GM23338 (cell line): ENCODE measurements at regions not wholly inside any gene's neighbourhood (a gene's known extent, or its start where the extent isn't known, plus 50 kb on each side); places are given as distances from the start of the nearest gene placed in this dataset.

Experiments
- ATAC-seq: fragments of 200-7000 bp; cut with Tn5 transposase; 3 replicates; pipeline ENCODE4 v1.9.1; 2020
- DNase-seq: peaks from one replicate; pipeline ENCODE4 v3.0.0-alpha.2; 2015; ENCODE audit warnings: low spot score
- H2AFZ ChIP-seq: fragments of 200-600 bp; sonication (generic); 2 replicates; pipeline ENCODE4 v1.8.0; 2016; ENCODE audit warnings: antibody characterized with exemption, mild to moderate bottlenecking, moderate library complexity
- H3F3A ChIP-seq: fragments of 200-600 bp; sonication (generic); replicated peaks from 2 replicates; pipeline ENCODE4 v1.8.0; 2017; ENCODE audit warnings: antibody characterized with exemption, mixed run types, low read depth
- H3K27ac ChIP-seq: fragments of 200-600 bp; sonication (generic); 2 replicates; pipeline ENCODE4 v1.6.1; 2016; ENCODE audit warnings: low read depth
- H3K27me3 ChIP-seq: fragments of 200-600 bp; sonication (generic); 2 replicates; pipeline ENCODE4 v1.8.0; 2016; ENCODE audit warnings: mild to moderate bottlenecking, mixed run types, moderate library complexity; ENCODE audit not compliant: insufficient read depth
- H3K36me3 ChIP-seq: fragments of 200-600 bp; sonication (generic); 2 replicates; pipeline ENCODE4 v1.8.0; 2016; ENCODE audit warnings: mild to moderate bottlenecking; ENCODE audit not compliant: insufficient read depth
- H3K4me1 ChIP-seq: fragments of 200-600 bp; sonication (generic); 2 replicates; pipeline ENCODE4 v1.8.0; 2016; ENCODE audit warnings: mild to moderate bottlenecking, moderate library complexity; ENCODE audit not compliant: insufficient read depth
- H3K4me2 ChIP-seq: fragments of 200-600 bp; sonication (generic); 2 replicates; pipeline ENCODE4 v1.7.1; 2017; ENCODE audit warnings: mixed run types
- H3K4me3 ChIP-seq: fragments of 200-600 bp; sonication (generic); 2 replicates; pipeline ENCODE4 v1.6.1; 2016; ENCODE audit warnings: mixed run types
- H3K79me2 ChIP-seq: fragments of 200-600 bp; sonication (generic); replicated peaks from 2 replicates; pipeline ENCODE4 v1.8.0; 2017; ENCODE audit warnings: mild to moderate bottlenecking; ENCODE audit not compliant: insufficient read depth
- H3K9me2 ChIP-seq: fragments of 200-600 bp; sonication (generic); 2 replicates; pipeline ENCODE4 v1.8.0; 2017; ENCODE audit not compliant: insufficient read depth
- H4K20me1 ChIP-seq: fragments of 200-600 bp; sonication (generic); replicated peaks from 2 replicates; pipeline ENCODE4 v1.8.0; 2017; ENCODE audit warnings: mild to moderate bottlenecking; ENCODE audit not compliant: insufficient read depth
- H3K27ac Mint-ChIP-seq: 2 replicates; pipeline ENCODE4 v1.8.0; 2020; ENCODE audit warnings: inconsistent platforms, mild to moderate bottlenecking, moderate library complexity, mixed read lengths
- H3K27me3 Mint-ChIP-seq: 3 replicates; pipeline ENCODE4 v1.8.0; 2022; ENCODE audit warnings: low read depth, mild to moderate bottlenecking, moderate library complexity, mixed read lengths, inconsistent platforms; ENCODE audit not compliant: insufficient read depth, poor library complexity
- H3K36me3 Mint-ChIP-seq: 3 replicates; pipeline ENCODE4 v1.8.0; 2021; ENCODE audit warnings: low read depth, mild to moderate bottlenecking, inconsistent platforms, moderate library complexity, mixed read lengths
- H3K4me1 Mint-ChIP-seq: 3 replicates; pipeline ENCODE4 v1.8.0; 2020; ENCODE audit warnings: mild to moderate bottlenecking, inconsistent platforms, mixed read lengths
- H3K4me3 Mint-ChIP-seq: 3 replicates; pipeline ENCODE4 v1.8.0; 2021; ENCODE audit warnings: moderate library complexity, mild to moderate bottlenecking, inconsistent platforms, mixed read lengths
- H3K9me3 Mint-ChIP-seq: 3 replicates; pipeline ENCODE4 v1.8.0; 2020; ENCODE audit warnings: moderate library complexity, mild to moderate bottlenecking, inconsistent platforms, mixed read lengths
- CTCF ChIP-seq, 2 experiments: fragments of 200-600 bp in 1 of 2; sonication (generic) in 1 of 2; conservative IDR thresholded peaks; 2 replicates each; pipeline versions ENCODE4 v1.5.1 to v1.6.1; 2016 to 2017; ENCODE audit warnings: antibody characterized with exemption in 2 of 2, low read depth in 2 of 2, mild to moderate bottlenecking in 2 of 2, moderate library complexity in 1 of 2
- EZH2 ChIP-seq: fragments of 200-600 bp; sonication (generic); IDR thresholded peaks from one replicate; pipeline ENCODE4 v1.8.0; 2017; ENCODE audit warnings: antibody characterized with exemption, mild to moderate bottlenecking, low read depth; ENCODE audit not compliant: unreplicated experiment
- EZH2phosphoT487 ChIP-seq: fragments of 200-600 bp; sonication (generic); IDR thresholded peaks from one replicate; pipeline ENCODE4 v1.8.1; 2018; ENCODE audit warnings: antibody characterized with exemption; ENCODE audit not compliant: unreplicated experiment
- NANOG ChIP-seq: IDR thresholded peaks from 2 replicates; pipeline ENCODE4 v1.6.1; 2016; ENCODE audit warnings: antibody characterized with exemption, borderline replicate concordance
- STAT1 ChIP-seq: IDR thresholded peaks from one replicate; pipeline ENCODE4 v1.6.1; 2016; ENCODE audit warnings: antibody characterized with exemption; ENCODE audit not compliant: unreplicated experiment
- ZNF114 ChIP-seq: fragments of 250-450 bp; sonication (Bioruptor Pico); IDR thresholded peaks from 2 replicates; pipeline ENCODE4 v1.5.0; 2020; ENCODE audit warnings: mild to moderate bottlenecking, moderate library complexity
- ZNF331 ChIP-seq: fragments of 250-450 bp; sonication (Bioruptor Pico); IDR thresholded peaks from 2 replicates; pipeline ENCODE4 v1.5.0; 2020; ENCODE audit warnings: low read depth, mild to moderate bottlenecking, moderate library complexity
- TF ChIP-seq, protein P1 (sequence below): fragments of 250-450 bp; sonication (Bioruptor Pico); IDR thresholded peaks from 2 replicates; pipeline ENCODE4 v1.5.0; 2020; ENCODE audit warnings: mild to moderate bottlenecking, moderate library complexity

DNA sequence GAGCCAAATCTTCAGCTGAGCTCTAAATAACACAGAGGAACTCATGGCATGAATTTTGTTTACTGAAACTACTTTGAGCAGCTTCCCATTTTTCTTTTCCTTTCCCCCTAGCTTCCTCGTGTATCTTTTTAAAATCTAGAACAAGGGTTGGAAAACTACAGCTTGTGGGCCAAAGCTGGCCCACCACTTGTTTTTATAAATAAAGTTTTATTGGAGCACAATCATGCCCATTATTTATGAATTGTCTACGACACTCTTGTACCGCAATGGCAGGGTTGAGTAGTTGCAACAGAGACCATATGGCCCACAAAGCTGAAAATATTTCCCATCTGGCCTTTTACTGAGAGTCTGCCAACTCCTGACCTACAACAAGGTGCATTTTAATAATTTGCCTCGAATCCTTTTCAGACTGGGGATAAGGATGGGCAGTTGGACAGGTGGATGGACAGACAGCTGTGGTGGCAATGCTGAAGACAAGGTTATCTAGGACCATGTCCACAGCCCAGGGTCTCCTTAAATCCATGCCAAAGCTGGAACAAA, 87.7 kb downstream of the RMI2 start:
- Histone ChIP-seq H3K36me3 (no peaks in the 10 kb centered on the region), H3K4me1 (no peaks in the 10 kb centered on the region; the same call in 1 of the 2 replicates), H2AFZ (no peak overlapping the region), H3K79me2 (no peaks in the 10 kb centered on the region), H3K9me2 (no peaks in the 10 kb centered on the region), H3K27me3 (no peaks in the 10 kb centered on the region), H4K20me1 (no peaks in the 10 kb centered on the region), H3F3A (no peaks in the 10 kb centered on the region), H3K4me2 (no peak overlapping the region), H3K4me3 (no peak overlapping the region), H3K27ac (no peak overlapping the region)
- Mint-ChIP-seq H3K4me3 (no peak overlapping the region), H3K36me3 (no peaks in the 10 kb centered on the region), H3K27ac (no peak overlapping the region), H3K4me1 (peaks cover 5% of the 10 kb centered on the region; the same call in 2 of the 3 replicates), H3K27me3 (peaks cover 6% of the 10 kb centered on the region), H3K9me3 (no peaks in the 10 kb centered on the region)
- ATAC-seq (no peak), DNase-seq (no peak)
- TF ChIP-seq, protein P1, sequence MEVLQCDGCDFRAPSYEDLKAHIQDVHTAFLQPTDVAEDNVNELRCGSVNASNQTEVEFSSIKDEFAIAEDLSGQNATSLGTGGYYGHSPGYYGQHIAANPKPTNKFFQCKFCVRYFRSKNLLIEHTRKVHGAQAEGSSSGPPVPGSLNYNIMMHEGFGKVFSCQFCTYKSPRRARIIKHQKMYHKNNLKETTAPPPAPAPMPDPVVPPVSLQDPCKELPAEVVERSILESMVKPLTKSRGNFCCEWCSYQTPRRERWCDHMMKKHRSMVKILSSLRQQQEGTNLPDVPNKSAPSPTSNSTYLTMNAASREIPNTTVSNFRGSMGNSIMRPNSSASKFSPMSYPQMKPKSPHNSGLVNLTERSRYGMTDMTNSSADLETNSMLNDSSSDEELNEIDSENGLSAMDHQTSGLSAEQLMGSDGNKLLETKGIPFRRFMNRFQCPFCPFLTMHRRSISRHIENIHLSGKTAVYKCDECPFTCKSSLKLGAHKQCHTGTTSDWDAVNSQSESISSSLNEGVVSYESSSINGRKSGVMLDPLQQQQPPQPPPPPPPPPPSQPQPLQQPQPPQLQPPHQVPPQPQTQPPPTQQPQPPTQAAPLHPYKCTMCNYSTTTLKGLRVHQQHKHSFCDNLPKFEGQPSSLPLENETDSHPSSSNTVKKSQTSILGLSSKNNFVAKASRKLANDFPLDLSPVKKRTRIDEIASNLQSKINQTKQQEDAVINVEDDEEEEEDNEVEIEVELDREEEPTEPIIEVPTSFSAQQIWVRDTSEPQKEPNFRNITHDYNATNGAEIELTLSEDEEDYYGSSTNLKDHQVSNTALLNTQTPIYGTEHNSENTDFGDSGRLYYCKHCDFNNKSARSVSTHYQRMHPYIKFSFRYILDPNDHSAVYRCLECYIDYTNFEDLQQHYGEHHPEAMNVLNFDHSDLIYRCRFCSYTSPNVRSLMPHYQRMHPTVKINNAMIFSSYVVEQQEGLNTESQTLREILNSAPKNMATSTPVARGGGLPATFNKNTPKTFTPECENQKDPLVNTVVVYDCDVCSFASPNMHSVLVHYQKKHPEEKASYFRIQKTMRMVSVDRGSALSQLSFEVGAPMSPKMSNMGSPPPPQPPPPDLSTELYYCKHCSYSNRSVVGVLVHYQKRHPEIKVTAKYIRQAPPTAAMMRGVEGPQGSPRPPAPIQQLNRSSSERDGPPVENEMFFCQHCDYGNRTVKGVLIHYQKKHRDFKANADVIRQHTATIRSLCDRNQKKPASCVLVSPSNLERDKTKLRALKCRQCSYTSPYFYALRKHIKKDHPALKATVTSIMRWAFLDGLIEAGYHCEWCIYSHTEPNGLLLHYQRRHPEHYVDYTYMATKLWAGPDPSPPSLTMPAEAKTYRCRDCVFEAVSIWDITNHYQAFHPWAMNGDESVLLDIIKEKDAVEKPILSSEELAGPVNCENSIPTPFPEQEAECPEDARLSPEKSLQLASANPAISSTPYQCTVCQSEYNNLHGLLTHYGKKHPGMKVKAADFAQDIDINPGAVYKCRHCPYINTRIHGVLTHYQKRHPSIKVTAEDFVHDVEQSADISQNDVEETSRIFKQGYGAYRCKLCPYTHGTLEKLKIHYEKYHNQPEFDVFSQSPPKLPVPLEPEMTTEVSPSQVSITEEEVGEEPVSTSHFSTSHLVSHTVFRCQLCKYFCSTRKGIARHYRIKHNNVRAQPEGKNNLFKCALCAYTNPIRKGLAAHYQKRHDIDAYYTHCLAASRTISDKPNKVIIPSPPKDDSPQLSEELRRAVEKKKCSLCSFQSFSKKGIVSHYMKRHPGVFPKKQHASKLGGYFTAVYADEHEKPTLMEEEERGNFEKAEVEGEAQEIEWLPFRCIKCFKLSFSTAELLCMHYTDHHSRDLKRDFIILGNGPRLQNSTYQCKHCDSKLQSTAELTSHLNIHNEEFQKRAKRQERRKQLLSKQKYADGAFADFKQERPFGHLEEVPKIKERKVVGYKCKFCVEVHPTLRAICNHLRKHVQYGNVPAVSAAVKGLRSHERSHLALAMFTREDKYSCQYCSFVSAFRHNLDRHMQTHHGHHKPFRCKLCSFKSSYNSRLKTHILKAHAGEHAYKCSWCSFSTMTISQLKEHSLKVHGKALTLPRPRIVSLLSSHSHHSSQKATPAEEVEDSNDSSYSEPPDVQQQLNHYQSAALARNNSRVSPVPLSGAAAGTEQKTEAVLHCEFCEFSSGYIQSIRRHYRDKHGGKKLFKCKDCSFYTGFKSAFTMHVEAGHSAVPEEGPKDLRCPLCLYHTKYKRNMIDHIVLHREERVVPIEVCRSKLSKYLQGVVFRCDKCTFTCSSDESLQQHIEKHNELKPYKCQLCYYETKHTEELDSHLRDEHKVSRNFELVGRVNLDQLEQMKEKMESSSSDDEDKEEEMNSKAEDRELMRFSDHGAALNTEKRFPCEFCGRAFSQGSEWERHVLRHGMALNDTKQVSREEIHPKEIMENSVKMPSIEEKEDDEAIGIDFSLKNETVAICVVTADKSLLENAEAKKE (CRISPR knock-in tag) = no peak
- no peak for TF ChIP-seq NANOG

- H3F3A ChIP-seq = no peaks in the 10 kb centered on the region
- TF ChIP-seq EZH2phosphoT487 (no peak), EZH2 (no peak), ZNF114 (no peak), ZNF331 (no peak), STAT1 (no peak), CTCF (conservative IDR thresholded peaks at IDR 0.05; ENCODE audit: low read depth in 2 of 2) (no peak)
- H2AFZ ChIP-seq = no peak overlapping the region
- H3K9me3 Mint-ChIP-seq = peaks cover 8% of the 10 kb centered on the region; the same call in 2 of the 3 replicates
- H3K4me1 ChIP-seq = no peaks in the 10 kb centered on the region
- no peaks in the 10 kb centered on the region for H3K27me3 ChIP-seq
- no peak overlapping the region for H3K27ac Mint-ChIP-seq
- no peaks in the 10 kb centered on the region for H4K20me1 ChIP-seq
- H3K79me2 ChIP-seq = no peaks in the 10 kb centered on the region
- no peak overlapping the region for H3K27ac ChIP-seq
- H3K4me3 ChIP-seq = no peak overlapping the region
- no peak overlapping the region for H3K4me3 Mint-ChIP-seq
- H3K36me3 Mint-ChIP-seq = no peaks in the 10 kb centered on the region
- H3K4me1 Mint-ChIP-seq = no peaks in the 10 kb centered on the region
- ATAC-seq (no peak), DNase-seq (no peak)
- peaks cover 1% of the 10 kb centered on the region for H3K27me3 Mint-ChIP-seq
- H3K9me2 ChIP-seq = no peaks in the 10 kb centered on the region
- no peak overlapping the region for H3K4me2 ChIP-seq
- no peaks in the 10 kb centered on the region for H3K36me3 ChIP-seq
These were observed 90.3 kb downstream of the RMI2 start for GRCh38 chr16:11435576-11435975.
